HG03039 (cell line): ENCODE measurements at regions not wholly inside any gene's neighbourhood (a gene's known extent, or its start where the extent isn't known, plus 50 kb on each side); places are given as distances from the start of the nearest gene placed in this dataset.
A peak's percentile ranks its signal among the peaks of the same experiment; 100 is the strongest.

Source experiments
- ATAC-seq: cut with Tn5 transposase; IDR thresholded peaks from one replicate; pipeline ENCODE4 v1.9.1; 2021; ENCODE audit warnings: mild to moderate bottlenecking, moderate library complexity; ENCODE audit not compliant: unreplicated experiment

DNA sequence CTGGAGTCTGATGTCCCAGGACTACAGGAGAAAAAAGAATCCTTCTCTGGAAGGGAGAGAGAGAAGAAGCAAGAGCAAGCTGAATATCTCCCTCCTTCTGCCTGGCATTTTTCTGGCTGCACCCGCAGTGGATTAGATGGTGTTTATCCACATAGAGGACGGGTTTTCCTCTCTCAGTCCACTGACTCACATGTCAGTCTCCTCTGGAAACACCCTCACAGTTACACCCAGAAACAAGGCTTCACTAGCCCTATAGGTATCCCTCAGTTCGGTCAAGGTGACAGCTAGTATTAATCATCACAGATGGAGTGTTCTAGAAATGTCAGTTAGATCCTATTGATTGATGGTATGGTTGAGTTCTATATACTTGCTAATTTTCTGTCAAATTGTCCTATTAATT is 87.9 kb downstream of the RHOU start:
- no peak for ATAC-seq

DNA sequence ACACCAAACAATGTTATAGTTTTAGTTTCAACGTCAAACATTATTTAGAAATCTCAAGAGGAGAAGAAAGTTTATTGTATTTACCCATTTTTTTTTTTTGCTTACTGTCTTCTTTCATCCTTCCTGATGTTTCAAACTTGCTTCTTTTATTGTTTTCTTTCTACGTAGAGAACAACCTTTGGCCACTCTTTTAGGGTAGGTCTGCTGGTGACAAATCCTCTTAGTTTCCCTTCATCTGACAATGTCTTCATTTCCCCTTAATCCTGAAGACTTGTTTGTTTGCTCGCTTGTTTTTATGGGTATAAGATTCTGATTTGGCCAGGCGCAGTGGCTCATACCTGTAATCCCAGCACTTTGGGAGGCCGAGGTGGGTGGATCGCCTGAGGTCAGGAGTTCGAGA is 89.1 kb downstream of the RHOU start:
- no peak for ATAC-seq

DNA sequence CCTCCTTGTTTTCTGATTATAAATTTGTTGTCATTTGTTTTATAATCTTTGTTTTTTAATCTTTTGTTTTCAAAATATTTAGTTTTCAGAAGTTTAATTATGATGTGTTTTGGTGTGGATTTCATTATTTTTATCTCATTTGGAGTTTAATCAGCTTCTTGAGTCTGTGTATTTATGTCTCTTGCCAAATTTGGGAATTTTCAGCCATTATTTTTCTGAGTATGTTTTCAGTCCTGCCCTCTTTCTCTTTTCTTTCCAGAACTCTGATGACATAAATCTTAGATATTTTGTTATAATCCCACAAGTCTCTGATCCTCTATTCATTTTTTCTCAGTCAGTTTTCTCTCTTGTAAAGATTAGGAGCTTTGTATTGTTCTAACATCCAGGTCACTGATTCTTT is 89.8 kb downstream of the RHOU start:
- ATAC-seq = no peak

DNA sequence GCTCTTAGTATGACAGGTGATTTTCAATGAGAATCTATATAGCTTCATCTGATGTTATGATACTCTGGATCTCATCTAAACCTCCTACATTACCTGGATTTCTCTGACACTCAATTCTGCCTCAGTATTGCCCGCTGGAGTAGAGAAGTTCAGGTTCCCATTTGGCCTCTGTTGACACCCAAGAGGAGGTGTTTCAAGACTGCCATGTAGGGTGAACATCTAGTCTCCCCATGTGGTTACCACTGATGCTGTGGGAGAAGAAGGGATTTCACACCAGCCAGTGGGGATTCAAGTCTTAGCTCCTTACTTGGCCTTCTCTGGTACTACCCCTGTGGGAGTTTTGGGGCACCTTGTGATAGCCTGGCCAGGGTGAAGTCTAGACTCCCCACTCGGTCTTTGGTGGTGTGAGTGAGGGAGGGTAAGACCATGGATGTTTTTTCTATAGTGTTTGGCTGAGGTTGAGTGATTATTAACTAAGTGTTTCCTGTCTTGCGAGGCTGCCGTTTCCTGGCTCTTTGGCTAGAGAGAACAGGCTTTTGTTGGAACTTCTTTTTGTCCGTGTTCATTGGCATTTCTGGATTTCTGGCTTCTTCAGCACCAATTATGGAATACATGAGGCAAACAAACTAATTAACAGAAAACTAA is 90.7 kb downstream of the RHOU start:
- no peak for ATAC-seq

DNA sequence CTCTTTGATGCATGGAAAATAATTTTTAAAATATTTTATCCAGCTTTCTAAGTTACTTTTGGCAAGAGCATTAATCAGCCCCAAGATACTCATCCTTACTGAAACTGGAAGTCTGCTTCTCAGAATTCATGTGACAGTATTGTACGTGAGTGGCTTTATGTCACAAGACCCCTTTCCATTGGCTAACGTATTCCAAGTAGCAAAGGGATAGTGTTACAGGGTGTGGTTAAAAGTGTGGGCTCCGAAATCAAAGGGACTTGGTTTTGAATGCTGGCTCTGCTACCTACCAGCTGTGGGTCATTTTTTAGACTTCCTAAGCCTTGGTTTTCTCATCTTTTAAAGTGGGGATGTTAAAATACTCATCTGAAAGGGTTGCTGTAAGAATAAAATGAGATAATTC is 91.7 kb downstream of the RHOU start:
- no peak for ATAC-seq

DNA sequence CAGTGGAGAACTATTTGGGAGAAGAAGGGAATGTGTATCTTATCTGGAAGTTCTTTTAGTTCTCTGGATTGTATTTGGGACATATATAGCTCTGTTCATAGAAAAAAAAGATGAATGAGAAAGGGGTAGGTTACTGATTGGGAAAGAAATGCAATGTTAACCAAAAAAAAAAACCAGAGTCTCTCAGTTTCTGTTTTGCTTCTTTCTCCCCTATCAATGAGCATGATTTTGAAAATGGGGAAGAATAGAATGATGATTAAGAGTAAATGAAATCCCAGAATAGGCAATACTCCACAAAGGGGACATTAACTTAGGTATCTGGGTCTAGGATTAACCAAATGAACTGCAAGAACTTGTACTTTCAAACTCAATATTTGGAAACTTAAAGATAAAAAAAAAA is 92.9 kb downstream of the RHOU start:
- ATAC-seq = no peak

DNA sequence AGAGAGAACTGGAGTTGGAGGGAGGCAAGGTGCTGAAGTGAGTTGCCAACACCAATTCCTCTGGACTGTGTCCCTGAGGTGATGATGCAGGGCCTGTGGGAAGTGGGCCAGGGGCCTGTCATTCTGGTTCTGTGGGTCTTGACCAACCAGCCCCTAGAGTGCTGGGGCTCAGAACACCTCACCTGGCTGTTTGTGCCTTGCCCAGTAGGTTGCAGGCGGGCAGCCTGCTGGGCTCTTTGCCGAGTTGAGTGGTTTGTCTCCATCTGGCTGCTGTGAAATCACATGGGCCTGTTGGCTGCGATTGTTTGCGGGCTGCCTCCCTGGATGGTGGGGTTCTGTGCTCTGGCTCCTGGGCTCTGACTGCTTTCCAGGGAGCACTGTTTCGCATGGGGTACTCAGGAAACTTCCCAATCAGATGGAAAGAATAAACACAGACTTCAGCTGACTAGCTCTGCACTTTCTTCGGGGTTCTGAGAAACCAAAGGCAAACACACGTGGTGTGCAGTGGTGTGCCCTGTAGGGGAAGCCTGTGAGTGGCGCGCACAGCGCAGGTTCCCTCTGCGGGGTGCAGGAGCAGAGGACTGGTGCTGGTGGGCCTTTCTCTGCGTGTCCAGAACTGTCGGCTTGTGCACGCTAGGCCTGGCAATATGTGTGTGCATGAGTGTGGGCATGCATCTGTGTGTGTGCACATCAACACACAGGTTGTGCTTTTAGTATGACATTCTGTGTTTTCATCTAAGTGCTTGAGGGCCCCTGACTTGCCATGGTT is 95.1 kb downstream of the RHOU start:
- ATAC-seq = no peak

DNA sequence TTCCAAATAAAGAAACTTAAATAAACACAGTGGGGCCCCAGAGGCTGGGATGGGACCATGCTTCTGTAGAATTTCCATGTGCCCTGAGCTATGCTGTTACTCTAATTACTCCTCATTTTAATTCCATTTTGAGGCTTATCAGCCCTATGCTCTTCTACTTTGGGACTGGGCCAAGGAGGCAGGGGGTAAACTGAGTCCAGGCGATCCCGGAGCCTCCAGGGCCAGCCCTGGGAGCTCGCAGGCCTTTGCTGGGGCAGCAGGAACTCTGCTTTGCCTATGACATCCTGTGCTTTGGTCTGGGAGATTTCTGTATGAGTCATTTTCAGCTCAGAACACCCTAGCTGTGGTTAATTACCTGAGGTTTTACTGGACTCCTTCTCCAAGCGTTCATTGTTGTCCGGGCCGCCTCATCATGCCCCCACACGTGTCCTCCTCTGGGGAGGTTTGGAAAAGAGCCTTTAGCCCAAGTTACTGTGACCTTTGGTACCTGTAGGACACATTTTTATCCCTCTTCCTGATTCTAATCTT is 95.7 kb downstream of the RHOU start:
- peak; percentile 40 for ATAC-seq

DNA sequence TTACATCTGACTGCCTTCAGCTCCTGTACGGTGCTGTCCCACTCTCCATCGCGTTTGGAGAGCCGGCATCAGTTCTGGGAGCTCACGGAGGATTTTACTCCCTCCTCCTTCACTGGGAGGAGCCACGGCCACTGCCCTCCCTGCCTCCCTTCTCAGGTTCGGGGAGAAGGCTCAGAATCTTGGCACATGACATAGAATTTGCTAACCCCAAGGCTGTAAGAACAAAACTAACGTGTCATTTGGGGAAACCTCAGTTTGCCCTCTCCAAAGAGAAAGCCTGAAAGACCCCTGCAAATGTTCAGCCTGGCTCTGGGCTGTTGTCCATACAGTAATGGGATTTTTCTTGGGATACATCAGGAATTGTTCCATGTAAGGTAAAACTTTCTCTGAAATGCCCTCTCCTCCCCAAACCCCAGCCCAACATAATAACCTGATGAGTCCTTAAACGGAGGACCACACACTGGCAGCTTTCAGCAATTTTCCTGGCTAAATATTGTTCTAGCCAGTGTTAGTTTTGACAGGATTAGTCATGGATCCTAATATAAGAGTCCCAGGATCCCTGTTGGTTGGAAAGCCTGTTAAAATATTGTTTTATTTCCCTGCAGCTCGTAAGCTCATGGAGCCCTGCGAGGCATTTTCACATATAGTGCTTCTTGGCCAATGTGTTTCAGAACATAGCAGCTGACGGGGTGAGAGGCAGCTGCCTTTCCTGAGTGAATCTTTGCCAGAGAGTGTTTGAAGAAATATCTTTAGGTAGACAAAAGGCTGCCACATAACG is 98.8 kb downstream of the RHOU start:
- ATAC-seq = no peak

DNA sequence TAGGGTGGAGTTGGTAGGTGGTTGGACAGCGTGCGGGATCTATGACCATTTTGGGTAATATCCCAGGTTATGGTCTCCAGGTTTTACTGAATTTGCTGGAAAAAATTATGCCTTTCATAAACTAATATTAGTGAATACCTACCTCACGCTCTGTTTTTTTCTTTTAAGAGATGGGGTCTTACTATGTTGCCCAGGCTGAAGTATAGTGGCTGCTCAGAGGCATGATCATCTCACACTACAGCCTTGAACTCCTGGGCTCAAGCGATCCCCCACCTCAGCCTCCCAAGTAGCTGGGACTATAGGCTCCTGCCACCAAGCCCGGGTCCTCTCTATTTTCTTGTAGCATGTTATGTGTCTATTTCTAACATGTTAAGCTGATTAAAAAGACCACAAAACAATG is 100.2 kb downstream of the RHOU start:
- ATAC-seq = no peak

DNA sequence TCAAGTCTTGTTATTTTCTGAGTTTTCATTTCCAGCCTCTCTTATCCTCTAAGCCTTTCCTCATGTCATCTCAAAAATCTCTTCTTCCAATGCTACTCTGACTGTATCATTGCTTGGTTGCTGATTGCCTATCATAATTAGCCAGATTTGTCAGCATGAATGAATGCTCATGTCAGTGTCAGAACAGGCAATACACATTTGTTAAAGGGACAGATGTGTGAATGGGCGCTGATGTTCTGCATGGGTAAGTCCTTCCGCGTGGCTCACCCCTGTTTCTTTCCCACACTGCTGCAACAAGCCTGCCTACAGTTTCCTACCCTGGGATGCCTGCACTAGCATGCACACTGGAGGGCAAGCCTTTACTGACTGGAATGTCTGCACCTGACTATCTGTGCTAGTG is 100.6 kb downstream of the RHOU start:
- ATAC-seq = no peak

DNA sequence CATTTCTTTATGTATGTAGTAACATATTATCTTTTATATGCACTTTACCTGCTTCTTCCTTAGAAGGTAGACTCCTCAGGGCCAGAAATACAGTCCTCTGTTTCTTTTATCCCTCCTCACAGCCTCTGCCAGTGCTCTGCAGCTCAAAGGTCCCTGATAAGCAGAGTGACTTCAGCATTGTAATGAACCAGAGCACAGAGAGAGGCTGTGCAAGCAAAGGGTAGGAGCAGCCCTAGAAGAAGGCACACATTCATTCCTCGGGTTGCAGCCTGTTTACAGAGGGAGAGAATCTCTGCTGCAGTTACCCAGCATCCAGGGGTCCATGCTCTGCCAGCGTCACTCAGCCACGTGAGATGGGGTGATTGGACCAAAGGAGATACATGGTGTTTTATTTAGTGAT is 101.1 kb downstream of the RHOU start:
- ATAC-seq = no peak

DNA sequence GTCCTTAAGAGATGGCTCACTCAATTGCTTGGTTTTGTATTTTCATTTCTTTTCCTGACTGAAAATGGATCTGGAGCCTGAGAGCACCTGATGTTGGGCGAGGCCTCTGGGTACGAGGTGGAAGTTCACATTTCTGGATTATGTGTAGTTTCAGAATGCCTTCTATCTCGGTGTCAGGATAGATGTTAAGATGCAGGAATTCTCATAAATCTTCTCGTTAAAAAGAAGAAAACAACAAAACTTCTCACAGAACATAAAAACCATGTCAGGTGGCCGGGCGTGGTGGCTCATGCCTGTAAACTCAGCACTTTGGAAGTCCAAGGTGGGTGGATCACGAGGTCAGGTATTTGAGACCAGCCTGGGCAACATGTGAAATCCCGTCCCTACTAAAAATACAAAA is 101.8 kb downstream of the RHOU start:
- ATAC-seq = no peak

DNA sequence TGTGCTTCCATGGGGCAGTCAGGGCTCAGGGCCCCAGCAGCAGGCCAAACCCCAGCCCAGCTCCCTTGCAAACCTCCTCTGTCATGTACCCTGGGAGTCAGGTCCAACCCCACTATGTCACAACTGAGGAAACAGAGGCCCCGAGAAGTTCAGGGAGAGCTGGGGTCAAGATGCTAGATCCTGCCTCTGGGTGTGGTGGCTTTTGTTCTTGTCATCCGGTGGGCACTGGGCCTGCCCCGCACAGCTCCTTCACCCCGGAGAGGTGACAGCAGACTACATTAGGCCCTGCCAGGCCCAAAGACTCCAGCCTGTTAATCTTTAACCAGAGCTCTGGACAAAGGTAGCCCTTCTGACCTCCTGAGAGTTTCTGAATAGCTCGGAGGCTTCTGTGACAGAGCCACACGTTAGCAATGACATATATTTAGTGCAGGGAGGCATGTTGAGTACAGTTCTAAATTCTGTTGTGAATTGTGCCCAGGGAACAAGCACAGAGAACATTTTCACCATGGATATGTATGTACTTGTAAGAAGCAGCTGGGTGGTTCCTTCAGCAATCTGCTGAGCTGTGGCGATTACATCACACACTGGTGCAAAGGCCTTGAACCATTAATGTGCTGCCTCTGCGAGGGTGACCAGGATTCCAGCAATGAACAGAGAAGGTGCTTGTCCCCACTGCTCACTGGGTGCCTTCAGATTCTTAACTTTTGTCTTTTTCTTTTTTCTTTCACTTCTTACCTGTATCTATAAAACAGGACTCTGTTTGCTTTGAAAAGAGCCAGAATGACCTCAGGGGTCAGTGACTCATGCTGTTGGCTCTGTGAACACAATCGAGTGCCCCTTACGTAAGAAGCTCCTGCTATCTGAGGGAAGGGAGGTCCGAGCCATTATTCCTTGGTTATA is 102.8 kb downstream of the RHOU start:
- no peak for ATAC-seq

DNA sequence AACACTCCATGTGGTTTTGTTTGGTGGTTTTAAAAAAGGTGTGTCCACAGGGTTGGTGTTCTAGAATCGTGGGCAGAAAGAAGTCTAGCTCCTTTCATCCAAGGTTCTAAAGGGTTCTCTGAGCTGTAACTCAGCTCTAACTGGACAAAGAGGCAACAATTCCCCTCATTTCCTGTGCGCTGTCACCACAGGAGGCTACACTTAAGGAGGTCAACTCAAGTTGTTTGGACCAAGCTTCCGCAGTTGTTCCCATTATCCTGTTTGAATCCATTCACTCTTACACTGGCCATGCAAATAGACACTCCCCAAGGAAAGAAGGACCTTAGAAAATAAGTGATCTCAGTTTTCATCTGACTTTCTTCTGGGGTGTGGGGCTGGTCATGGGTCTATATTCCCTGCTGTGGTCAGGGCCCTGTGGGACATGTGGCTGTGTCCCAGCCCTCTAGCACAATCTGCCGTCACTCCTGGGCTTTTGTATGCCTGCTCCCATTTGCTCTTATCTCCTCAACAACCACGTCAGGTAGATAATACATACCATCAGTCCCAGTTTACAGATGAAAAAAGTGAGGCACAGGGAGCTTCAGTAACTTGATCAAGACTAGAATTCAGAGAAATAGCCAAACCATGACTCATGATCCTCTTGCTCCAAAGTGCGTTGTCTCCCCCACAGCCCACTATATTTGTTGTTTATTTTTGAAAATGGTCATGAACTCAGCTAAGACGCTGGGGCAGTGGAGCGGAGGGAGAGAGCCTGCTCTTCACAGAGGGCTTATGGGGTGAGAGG is 103.6 kb downstream of the RHOU start:
- no peak for ATAC-seq

DNA sequence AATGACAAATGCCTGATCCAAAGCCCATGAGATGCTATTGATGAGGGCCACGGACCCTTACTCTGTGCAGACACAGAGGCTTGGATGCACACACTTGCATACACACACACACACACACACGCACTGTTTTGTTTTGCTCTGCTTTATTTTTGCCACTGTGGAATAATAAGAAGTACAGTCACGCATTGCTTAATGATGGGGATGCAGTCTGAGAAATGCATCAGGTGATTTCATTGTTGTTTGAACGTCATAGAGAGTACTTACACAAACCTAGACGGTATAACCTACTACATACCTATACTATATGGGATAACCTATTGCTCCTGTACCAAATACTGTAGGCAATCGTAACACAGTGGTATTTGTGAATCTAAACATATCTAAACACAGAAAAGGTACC is 104.4 kb downstream of the RHOU start:
- no peak for ATAC-seq

DNA sequence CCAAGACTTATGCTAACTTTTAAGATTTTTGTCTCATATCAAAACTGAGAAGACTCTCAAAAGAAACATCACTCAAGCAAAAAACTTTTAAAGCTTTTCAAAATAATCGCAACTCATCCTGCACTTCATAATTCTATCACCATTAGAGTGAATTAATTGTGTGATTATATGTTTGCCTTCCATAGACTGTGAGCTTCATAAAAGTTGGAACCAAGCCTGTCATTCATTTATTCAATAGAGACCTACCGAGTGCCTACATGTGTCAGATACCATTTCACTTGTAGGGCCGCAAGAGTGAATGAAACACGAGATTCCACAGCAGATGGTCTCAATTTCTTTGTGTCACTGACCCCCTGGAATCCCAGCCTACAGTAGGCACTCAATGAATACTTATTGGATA is 106.4 kb downstream of the RHOU start:
- ATAC-seq = no peak

DNA sequence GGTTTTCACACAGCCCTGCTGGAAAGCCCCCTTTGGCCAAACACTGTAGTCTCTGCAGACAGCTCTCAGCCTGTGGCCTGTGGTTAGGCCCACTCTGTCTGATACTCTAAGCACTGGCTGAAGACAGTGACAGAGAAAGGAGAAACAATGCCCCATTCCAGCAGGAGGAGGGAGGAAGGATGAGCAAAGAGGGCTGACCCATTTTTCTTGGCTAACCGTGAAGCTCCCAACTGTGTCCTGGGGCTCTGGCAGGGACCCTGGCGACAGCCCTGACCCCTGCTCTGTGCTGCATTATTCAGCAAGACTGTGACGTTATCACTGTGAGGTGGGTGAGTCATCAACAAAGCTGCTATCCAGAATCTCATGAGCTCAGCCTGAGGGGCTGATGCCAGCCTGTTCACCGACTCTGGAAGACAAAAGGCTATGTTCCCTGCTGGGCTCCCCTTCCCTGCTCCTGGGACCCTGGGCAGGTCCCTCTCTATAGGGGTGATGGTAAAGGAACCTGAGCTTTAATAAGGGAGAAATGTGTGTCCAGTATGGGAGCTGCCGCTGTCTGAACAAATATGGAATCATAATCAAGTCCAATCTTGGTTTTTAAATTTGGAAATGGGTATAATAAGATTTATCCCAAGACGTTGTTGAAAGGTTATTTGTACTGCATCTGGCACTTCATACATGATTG is 107.0 kb downstream of the RHOU start:
- ATAC-seq = no peak

DNA sequence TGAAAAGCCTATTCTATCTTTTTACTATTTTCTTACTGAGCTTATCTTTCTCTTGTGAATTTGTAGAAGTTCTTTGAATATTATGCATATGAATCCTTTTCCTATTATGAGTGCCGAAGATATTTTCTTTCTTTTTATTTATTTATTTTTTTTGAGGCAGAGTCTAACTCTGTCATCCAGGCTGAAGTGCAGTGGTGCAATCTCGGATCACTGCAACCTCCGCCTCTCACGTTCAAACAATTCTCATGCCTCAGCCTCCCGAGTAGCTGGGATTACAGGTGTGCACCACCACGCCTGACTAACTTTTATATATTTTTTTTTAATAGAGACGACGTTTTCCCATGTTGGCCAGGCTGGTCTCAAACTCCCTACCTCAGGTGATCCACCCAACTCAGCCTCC is 109.8 kb downstream of the RHOU start:
- no peak for ATAC-seq
